ENCODE measurements at regions not wholly inside any gene's neighbourhood (a gene's known extent, or its start where the extent isn't known, plus 50 kb on each side); places are given as distances from the start of the nearest gene placed in this dataset.

DNA sequence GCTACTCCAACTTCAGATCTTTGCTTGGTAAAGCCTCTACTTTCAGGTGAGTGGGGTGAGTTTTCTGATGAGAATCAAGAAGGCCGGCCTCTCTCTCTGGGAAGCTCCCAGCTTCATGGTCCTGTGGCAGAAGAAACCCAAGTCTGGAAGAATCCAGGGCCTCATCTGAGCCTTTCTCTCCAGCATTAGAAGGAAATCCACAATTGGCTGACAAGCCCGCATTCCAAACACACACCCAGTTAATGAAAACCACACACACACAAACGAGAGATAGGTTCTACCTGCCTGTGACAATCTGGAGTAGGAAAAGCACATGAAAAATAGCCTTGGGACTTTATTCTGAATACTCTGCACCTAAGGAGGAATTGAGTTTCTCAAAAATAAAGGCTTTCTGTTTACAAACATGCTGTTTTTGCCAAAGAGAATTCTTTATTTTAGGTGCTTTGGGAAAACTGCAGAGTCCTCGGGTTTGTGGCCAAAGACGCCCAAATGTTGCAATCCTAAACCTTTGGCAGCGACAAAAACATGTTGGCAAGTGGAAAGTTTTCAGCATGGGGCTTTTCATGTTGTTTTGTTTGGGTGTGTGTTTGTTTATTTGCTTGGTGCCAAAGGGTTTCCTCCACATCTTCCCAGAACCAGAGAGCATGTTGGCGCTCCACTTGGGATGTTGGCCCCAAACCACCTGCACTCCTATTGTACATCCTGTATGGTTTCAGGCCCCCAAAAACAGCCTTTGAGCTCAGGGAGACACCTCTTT is 216.2 kb downstream of the SETD4 start:
- no peak for DNase-seq (ENCODE audit: low read depth)

DNA sequence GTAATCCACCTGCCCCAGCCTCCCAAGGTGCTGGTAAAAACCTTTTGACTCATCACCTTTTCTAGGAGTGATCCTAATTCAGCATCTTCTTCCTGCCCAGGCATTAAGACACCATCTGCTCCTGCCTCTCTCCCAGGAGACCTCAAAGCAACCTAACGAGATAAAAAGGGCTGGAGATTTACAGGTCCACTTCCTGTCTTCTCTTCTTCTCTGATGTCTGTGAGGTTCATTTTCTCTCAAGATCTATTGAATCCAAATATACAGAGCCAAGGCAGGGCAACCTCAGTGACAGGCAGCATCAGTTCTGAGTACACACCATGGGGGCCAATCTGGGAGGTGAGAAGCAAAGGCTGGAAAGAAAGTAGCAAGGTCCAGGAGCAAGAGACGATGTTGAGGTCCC is 219.4 kb downstream of the SETD4 start:
- no peak for DNase-seq (ENCODE audit: low read depth)

DNA sequence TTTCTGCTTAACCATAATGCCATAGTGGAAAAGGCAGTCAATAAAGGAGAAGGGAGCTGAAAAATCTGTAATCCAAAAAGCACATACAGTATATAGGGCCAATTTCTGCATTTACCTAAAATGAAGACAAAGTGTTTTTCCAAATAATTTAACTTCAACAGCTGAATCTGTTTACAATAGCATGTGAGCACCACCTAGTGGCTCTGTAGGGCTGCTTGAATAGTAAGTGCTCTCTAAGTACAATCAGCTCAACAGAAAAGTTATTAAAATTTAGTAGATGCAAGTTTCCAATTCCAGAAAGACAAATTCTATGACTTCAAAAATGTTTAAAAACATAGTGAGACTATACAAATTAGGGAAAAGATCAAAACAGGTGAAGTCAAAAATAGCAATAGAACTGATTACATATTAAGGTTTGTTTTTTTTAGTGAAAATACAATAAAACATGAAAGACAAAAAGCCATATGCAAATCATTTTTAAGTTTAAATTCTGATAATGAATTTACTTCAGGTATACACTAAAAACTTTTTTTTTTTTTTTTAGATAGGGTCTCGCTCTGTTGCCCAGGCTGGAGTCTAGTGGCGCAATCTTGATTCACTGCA is 220.0 kb downstream of the SETD4 start:
- DNase-seq (ENCODE audit: low read depth): no peak

- DNase-seq (ENCODE audit: low read depth): no peak
These were observed 221.2 kb downstream of the SETD4 start for GRCh38 chr21:35838987-35839763.

DNA sequence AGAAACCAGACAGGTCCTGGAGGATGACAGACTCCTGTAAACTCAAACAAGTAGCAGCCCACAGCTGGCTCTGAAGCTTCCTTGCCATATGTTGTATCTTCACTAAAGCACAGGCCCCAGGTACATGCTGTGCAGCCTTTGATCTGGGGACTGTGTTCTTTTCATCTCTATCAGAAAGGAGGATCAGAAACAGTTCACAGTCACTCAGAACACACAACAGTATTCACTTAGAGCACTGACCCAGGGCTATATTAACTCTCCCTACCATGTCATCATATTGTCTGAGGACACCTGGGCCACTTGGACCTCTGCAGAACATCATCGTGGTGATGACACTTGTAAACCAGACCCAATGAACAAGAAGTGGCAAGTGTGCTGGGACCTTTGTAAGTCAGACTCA is 222.0 kb downstream of the SETD4 start:
- no peak for DNase-seq (ENCODE audit: low read depth)

DNA sequence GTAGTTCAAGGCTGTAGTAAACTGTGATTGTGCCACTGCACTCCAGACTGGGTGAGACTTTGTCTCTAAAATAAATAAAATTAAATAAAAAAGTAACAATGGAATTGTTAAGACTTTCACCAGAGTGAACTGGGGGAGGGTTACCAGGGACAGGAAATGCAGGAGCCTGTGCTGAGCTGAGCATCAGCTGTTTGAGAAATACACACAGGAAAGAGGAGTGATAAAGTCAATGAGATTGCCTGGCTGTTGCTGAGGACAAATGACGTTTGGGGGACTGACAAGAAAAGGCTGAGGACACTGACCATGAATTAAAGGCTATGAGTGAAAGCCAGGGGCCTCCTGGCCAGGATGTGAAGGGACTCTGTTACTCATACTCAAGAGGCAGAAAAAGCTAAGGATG is 226.3 kb downstream of the SETD4 start:
- DNase-seq (ENCODE audit: low read depth): no peak

DNA sequence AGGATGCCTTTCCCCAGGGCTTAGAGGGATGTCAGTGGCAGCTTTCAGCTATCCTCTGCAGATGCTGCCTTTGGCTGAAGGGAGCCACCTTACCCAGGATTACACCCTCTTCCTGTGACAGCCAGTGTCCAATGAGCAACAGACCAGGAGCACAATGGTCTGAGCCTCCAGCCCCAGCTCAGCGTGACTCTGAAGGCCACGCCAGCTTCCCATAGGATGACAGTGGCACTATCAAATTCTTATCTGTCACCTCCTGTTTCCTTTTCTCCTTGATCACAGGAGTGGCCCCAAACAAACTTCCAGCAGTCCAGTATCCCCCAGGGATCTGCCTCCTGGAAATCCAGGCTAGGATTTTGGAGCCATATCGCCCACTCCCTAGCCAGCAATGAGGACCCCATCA is 226.9 kb downstream of the SETD4 start:
- DNase-seq (ENCODE audit: low read depth): no peak

GRCh38 chr21:35831230-35831629 is 229.1 kb downstream of the SETD4 start:
- DNase-seq (ENCODE audit: low read depth): no peak

GRCh38 chr21:35829067-35829466 is 231.3 kb downstream of the SETD4 start:
- DNase-seq (ENCODE audit: low read depth): no peak

DNA sequence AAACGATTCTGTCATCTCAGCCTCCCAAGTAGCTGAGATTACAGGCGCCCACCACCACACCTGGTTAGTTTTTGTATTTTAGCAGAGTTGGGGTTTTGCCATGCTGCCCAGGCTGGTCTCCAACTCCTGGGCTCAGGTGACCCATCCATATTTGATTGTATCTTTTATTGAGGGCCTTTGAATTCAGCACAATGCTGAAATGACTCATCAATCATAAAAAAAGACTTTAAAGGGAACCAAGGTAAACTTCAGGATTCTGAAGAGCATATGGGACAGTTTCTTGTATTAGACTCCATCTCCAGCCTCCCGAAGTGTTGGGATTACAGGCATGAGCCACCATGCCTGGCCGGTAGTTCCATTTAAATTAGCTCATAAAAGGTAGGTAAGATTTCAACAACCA is 232.2 kb downstream of the SETD4 start:
- no peak for DNase-seq (ENCODE audit: low read depth)

- DNase-seq (ENCODE audit: low read depth): no peak
These were observed 233.3 kb downstream of the SETD4 start for GRCh38 chr21:35827004-35827403.

DNA sequence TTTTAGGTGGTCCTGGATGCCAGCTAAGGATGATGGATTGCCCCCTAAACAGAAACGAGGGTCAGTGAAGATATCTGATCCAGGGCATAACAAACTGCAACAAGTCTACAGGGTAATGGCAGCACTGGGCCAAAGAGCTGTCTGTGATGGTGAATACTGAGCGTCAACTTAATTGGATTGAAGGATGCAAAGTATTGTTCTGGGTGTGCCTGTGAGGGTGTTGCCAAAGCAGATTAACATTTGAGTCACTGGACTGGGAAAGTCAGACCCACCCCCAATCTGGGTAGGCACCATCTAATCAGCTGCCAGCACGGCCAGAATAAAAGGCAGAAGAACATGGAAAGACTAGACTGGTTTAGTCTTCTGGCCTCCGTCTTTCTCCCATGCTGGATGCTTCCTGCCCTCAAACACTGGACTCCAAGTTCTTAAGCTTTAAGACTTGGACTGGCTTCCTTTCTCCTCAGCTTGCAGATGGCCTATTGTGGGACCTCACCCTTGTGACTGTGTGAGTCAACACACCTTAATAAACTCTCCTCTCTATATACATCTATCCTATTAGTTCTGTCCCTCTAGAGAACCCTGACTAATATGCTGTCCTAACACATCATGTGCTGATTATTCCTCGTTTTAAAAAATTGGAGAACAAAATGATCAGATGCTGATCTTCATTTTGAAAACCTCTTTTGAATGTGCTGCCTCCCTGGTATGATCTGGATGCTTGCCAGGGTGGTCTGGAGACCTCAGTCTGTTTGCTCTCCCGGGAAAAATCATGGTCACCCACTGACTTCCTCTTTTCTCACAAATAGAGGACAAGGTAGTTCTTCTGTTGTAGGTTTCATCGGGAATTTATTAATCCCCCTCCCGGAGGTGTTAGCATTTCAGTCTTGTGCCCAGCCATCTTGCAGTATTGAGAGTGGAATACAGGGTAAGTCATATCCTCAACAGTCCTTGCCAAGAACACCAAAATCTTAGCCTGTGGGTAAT is 234.7 kb downstream of the SETD4 start:
- no peak for DNase-seq (ENCODE audit: low read depth)

GRCh38 chr21:35824136-35824535 is 236.2 kb downstream of the SETD4 start:
- no peak for DNase-seq (ENCODE audit: low read depth)

- DNase-seq (ENCODE audit: low read depth): no peak
These were observed 241.2 kb downstream of the SETD4 start for GRCh38 chr21:35819134-35819533.

DNA sequence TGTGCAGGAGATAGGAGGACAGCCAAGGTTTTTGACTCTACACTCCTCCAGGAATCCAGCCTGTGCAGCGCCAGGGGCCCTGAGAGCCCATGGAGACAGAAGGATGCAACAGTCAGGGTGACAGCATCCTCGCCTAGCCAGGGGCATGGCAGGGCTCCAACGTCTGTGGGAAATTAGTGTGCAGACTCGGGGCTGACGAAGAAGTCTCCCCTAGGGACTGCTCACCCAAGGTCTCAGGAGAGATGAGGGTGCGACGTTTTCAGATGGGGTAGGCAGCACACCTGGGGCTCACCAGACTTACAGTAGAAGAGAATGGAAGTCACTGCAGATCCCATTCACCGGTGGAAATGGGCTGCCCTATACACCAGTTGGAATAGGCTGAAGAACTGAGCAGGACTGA is 241.7 kb downstream of the SETD4 start:
- DNase-seq (ENCODE audit: low read depth): no peak

DNA sequence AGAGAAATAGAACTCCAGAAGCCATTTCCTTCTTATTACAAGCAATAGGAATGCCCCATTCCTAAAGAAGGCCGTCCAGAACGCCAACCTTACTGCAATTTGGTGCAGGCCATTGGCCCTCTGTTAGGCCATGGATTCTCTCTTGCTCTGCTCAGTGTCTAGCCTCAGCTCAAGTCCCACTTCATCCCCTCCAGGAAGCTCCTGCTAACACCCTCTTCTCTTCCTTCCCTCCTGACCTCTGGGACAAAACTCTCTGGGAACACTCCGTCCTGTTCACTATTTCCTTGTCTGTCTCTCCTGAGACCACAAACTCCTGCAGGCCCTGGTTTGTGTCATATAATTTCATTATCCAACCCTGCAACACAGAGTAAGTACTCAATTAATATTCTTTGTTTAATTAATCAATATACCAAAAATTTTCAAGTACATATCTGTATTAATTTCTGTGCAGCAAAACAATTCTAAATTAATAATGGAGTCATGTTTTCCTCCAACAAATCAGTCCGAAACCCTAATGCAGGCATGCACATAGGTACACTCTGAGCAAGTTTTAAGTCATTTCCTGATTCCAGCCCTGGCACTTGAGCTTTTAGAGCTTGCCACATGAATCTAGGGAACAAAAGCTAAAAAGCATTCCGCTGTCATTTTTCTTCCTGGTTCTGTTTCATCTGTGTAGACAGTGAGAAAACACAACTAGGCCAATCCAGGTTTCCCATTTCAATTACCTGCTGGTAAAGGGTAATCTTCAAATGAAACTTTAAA is 245.3 kb downstream of the SETD4 start:
- DNase-seq (ENCODE audit: low read depth): no peak

GRCh38 chr21:35812679-35813078 is 247.6 kb downstream of the SETD4 start:
- no peak for DNase-seq (ENCODE audit: low read depth)

DNA sequence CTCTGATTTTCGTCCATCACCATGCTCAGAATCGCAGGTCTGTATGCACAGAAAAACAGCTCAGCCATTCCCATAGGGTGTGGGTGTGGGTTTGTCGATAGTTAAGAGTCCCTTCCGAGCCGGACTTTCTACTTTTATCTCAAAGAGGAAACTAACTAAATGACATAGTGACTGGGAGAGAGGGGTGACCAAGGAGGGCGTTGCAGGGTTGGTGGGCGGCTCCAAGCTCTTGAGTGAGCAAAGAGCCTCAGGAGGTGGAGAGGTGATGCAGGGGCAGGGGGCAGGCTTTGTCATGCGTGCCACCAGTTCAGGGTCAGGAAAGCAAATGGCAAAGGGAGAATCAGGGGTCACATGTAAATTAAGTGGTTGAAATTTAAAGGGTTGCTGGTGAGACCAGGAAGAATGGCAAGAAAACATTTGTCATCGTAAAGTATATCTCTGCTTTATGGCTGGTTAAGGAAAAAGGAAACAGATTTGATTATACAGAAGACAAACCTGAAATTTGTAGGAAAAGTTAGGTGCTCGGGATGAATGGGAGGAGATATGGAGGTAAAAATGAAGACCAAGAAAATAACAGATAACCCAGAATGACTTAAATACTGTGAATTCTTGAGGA is 249.0 kb downstream of the SETD4 start:
- no peak for DNase-seq (ENCODE audit: low read depth)

GRCh38 chr21:35810431-35810970 is 249.8 kb downstream of the SETD4 start:
- DNase-seq (ENCODE audit: low read depth): no peak

DNA sequence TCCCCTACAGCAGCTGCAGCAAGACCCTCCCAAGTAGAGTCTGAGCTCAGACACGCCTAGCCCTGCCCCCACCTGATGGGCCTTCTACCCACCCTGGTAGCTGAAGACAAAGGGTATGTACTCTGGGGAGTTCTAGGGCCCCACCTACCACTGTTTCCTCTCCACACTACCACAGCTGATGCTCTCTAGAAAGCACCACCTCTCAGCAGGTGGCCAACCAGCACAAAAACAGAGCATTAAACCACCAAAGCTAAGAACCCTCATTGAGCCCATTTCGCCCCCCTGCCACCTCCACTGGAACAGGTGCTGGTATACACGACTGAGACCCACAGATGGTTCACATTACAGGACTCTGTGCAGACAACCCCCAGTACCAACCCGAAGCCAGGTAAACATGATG is 258.9 kb downstream of the SETD4 start:
- DNase-seq (ENCODE audit: low read depth): no peak
